SK-N-SH (cell line): ENCODE measurements at regions not wholly inside any gene's neighbourhood (a gene's known extent, or its start where the extent isn't known, plus 50 kb on each side); places are given as distances from the start of the nearest gene placed in this dataset.

Experiments
- CTCF ChIA-PET: fragments of 300-600, 350-600 bp; formaldehyde crosslinking; extraction: SDS; loops from one replicate; lab custom pipeline; 2021; lab: Yijun Ruan, JAX
- POLR2A ChIA-PET: fragments of 350-600 bp; sonication (Branson Sonifier 250); formaldehyde crosslinking; extraction: SDS; loops from one replicate; lab custom pipeline; 2020; ENCODE audit warnings: antibody characterized with exemption, inconsistent platforms; lab: Yijun Ruan, JAX
- DNase-seq: peaks from one replicate; pipeline ENCODE4 v3.0.0; 2012
- H2AFZ ChIP-seq: fragments of 200-600 bp; sonication (generic); 2 replicates; pipeline ENCODE4 v1.8.1; 2016; ENCODE audit warnings: antibody characterized with exemption, mild to moderate bottlenecking, low read depth
- H3F3A ChIP-seq: fragments of 200-600 bp; sonication (generic); replicated peaks from 2 replicates; pipeline ENCODE3; 2016; ENCODE audit warnings: antibody characterized with exemption, mild to moderate bottlenecking; ENCODE audit not compliant: insufficient read depth
- H3K27ac ChIP-seq, 2 experiments: fragments of 200-500 bp in 1 of 2; fragments of 200-600 bp in 1 of 2; sonication (Bioruptor generic) in 1 of 2; sonication (generic), shearing (Covaris generic) in 1 of 2; 2 replicates each; pipeline versions ENCODE4 v1.5.1 to v1.6.1; 2014 to 2016; ENCODE audit warnings: low read depth in 2 of 2, inconsistent platforms in 1 of 2, low read length in 1 of 2, mild to moderate bottlenecking in 1 of 2, mixed read lengths in 1 of 2
- H3K27me3 ChIP-seq: fragments of 200-600 bp; sonication (generic), shearing (Covaris generic); 2 replicates; pipeline ENCODE4 v1.6.1; 2016; ENCODE audit warnings: mixed run types; ENCODE audit not compliant: insufficient read depth
- H3K36me3 ChIP-seq, 2 experiments: fragments of 200-500 bp in 1 of 2; fragments of 200-600 bp in 1 of 2; sonication (Bioruptor generic) in 1 of 2; sonication (generic) in 1 of 2; replicated peaks in 1 of 2; 2 replicates each; pipeline versions ENCODE3 to v1.5.1; 2014 to 2016; ENCODE audit warnings: low read length in 1 of 2, mild to moderate bottlenecking in 1 of 2; ENCODE audit not compliant: insufficient read depth in 2 of 2, control insufficient read depth in 1 of 2
- H3K4me1 ChIP-seq, 2 experiments: fragments of 200-500 bp in 1 of 2; fragments of 200-600 bp in 1 of 2; sonication (Bioruptor generic) in 1 of 2; sonication (generic), shearing (Covaris generic) in 1 of 2; 2 replicates each; pipeline versions ENCODE4 v1.5.1 to v1.6.1; 2014 to 2016; ENCODE audit warnings: low read depth in 1 of 2, low read length in 1 of 2, mixed run types in 1 of 2; ENCODE audit not compliant: insufficient read depth in 2 of 2, control insufficient read depth in 1 of 2
- H3K4me2 ChIP-seq: fragments of 200-600 bp; sonication (generic), shearing (Covaris generic); 2 replicates; pipeline ENCODE4 v1.6.1; 2017; ENCODE audit warnings: mixed run types
- H3K4me3 ChIP-seq, 2 experiments: fragments of 200-500 bp in 1 of 2; fragments of 200-600 bp in 1 of 2; sonication (Bioruptor generic) in 1 of 2; sonication (generic), shearing (Covaris generic) in 1 of 2; 2 replicates each; pipeline versions ENCODE4 v1.5.1 to v1.8.1; 2014 to 2016; ENCODE audit warnings: low read depth in 2 of 2, inconsistent platforms in 1 of 2, low read length in 1 of 2, mild to moderate bottlenecking in 1 of 2, mixed read lengths in 1 of 2, moderate library complexity in 1 of 2
- H3K79me2 ChIP-seq: fragments of 200-600 bp; sonication (generic); 2 replicates; pipeline ENCODE4 v1.8.1; 2017; ENCODE audit warnings: mild to moderate bottlenecking; ENCODE audit not compliant: insufficient read depth
- H3K9ac ChIP-seq: fragments of 200-600 bp; sonication (generic); 2 replicates; pipeline ENCODE4 v1.6.1; 2017; ENCODE audit warnings: mixed run types
- H3K9me2 ChIP-seq: fragments of 200-600 bp; sonication (generic); 2 replicates; pipeline ENCODE4 v1.6.1; 2017; ENCODE audit warnings: mixed run types
- H3K9me3 ChIP-seq: fragments of 200-600 bp; sonication (generic); 2 replicates; pipeline ENCODE4 v1.6.1; 2017; ENCODE audit warnings: mixed run types, mild to moderate bottlenecking, moderate library complexity
- H4K20me1 ChIP-seq: fragments of 200-600 bp; sonication (generic); 2 replicates; pipeline ENCODE4 v1.6.1; 2017; ENCODE audit warnings: mild to moderate bottlenecking, mixed run types; ENCODE audit not compliant: insufficient read depth
- EP300 ChIP-seq, 2 experiments: IDR thresholded peaks; 2 replicates each; pipeline versions ENCODE4 v1.4.0 to v1.6.1; 2012; ENCODE audit warnings: borderline replicate concordance in 1 of 2, low read depth in 1 of 2, low read length in 1 of 2
- EZH2phosphoT487 ChIP-seq: fragments of 200-600 bp; sonication (generic); IDR thresholded peaks from 2 replicates; pipeline ENCODE4 v1.6.1; 2017; ENCODE audit warnings: low read depth, mixed run types, mild to moderate bottlenecking, antibody characterized with exemption, moderate library complexity, borderline replicate concordance
- FOXM1 ChIP-seq: IDR thresholded peaks from 2 replicates; pipeline ENCODE4 v1.4.0; 2012; ENCODE audit warnings: low read depth, mild to moderate bottlenecking
- GABPA ChIP-seq: IDR thresholded peaks from 2 replicates; pipeline ENCODE4 v1.4.0; 2012; ENCODE audit warnings: low read depth, mild to moderate bottlenecking
- MEF2A ChIP-seq: IDR thresholded peaks from 2 replicates; pipeline ENCODE4 v1.4.0; 2012; ENCODE audit warnings: low read depth, borderline replicate concordance
- NRF1 ChIP-seq: IDR thresholded peaks from 2 replicates; pipeline ENCODE4 v1.6.1; 2012; ENCODE audit warnings: low read depth, mild to moderate bottlenecking, low read length
- RAD21 ChIP-seq: IDR thresholded peaks from 2 replicates; pipeline ENCODE4 v1.6.1; 2012; ENCODE audit warnings: mild to moderate bottlenecking, low read length
- RFX5 ChIP-seq: IDR thresholded peaks from 2 replicates; pipeline ENCODE4 v1.6.1; 2012; ENCODE audit warnings: mild to moderate bottlenecking, improper control_type of control experiment, low read length
- RXRA ChIP-seq: IDR thresholded peaks from 2 replicates; pipeline ENCODE4 v1.4.0; 2012; ENCODE audit warnings: low read depth, mild to moderate bottlenecking, borderline replicate concordance
- USF2 ChIP-seq: fragments of 150-350 bp; IDR thresholded peaks from 2 replicates; pipeline ENCODE4 v1.6.1; 2017; ENCODE audit warnings: antibody characterized with exemption, low read length, low read depth, borderline replicate concordance
- ZBTB33 ChIP-seq: IDR thresholded peaks from 2 replicates; pipeline ENCODE4 v1.4.0; 2012; ENCODE audit warnings: low read depth, borderline replicate concordance
- WGBS: methylation state at CpG from one replicate; pipeline ENCODE4 v1.1.6; 2017; ENCODE audit warnings: low lambda C conversion rate; 5-methylcytosine and 5-hydroxymethylcytosine counted together
- TF ChIP-seq, protein P1 (sequence below): IDR thresholded peaks from 2 replicates; pipeline ENCODE4; 2012
- TF ChIP-seq, protein P2 (sequence below): IDR thresholded peaks from 2 replicates; pipeline ENCODE4 v1.4.0; 2012; ENCODE audit warnings: low read depth

- TF ChIP-seq EZH2phosphoT487 (no peak), FOXM1 (no peak), ZBTB33 (no peak), MEF2A (no peak), NRF1 (no peak)
- TF ChIP-seq, protein P1, sequence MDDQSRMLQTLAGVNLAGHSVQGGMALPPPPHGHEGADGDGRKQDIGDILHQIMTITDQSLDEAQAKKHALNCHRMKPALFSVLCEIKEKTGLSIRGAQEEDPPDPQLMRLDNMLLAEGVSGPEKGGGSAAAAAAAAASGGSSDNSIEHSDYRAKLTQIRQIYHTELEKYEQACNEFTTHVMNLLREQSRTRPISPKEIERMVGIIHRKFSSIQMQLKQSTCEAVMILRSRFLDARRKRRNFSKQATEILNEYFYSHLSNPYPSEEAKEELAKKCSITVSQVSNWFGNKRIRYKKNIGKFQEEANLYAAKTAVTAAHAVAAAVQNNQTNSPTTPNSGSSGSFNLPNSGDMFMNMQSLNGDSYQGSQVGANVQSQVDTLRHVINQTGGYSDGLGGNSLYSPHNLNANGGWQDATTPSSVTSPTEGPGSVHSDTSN = no peak
Measured at GRCh38 chr21:27306206-27306605, 339.3 kb upstream of the ADAMTS5 start (continued).

DNA sequence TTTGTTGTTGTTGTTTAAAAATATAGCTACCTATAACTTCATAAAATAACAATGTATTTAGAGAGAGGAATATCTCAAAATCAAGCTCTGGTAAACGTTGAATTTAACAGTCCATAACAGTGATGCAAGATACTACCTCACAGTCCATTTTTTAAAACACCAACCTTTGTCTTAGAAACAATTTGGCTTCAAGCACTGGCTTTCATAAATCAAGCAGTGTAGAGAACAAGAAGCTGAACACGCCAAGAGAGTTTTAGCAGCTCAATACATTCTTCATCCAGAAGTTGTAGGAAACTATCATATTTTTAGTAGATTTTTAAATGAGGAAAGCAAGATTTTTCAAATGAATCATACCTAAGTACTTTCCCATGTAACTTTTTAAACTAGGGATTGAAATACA, 334.3 kb upstream of the ADAMTS5 start:
- Histone ChIP-seq H3K4me1 (no peaks in the 10 kb centered on the region), H3K4me3 (no peak overlapping the region), H4K20me1 (no peaks in the 10 kb centered on the region), H3K36me3 (no peaks in the 10 kb centered on the region), H3K79me2 (no peaks in the 10 kb centered on the region), H3K4me2 (no peak overlapping the region), H3K27ac (no peak overlapping the region), H3K27me3 (no peaks in the 10 kb centered on the region), H3K9ac (no peak overlapping the region), H3F3A (no peaks in the 10 kb centered on the region), H2AFZ (no peak overlapping the region), H3K9me3 (no peaks in the 10 kb centered on the region), H3K9me2 (no peaks in the 10 kb centered on the region)
- ChIA-PET CTCF (interaction anchor here (1.4 kb wide), 1 partner anchor 17 kb away, joined by 3 read pairs; no protein-coding TSS in a partner anchor), POLR2A (no interaction called here)
- no peak for DNase-seq
- WGBS = 58% methylated on average over 2 of the region's 2 CpGs
- no peak for TF ChIP-seq RAD21
- no peak for TF ChIP-seq EP300 (IDR thresholded peaks at IDR 0.05; ENCODE audit: borderline replicate concordance in 1 of 2, low read depth in 1 of 2, low read length in 1 of 2)
- TF ChIP-seq, all 33 proteins: peak for 0

DNA sequence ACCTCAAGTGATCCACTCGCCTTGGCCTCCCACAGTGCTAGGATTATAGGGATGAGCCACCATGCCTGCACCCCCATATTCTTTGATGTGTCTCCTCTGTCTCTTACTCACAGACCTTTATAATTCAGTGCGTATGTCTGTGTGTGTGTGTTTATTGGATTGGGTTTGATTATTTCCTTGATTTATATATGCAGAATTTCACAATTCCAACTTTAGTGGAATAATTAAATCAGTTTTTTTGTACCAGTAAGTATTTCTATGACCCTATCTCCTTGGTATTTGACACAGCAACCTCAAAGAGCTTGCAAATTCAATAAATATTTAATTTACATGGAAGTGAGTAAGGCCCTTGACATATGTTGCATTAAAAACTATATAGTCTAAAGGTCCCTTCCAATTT, 333.9 kb upstream of the ADAMTS5 start:
- no peak overlapping the region for H3K9ac ChIP-seq
- no peaks in the 10 kb centered on the region for H3F3A ChIP-seq
- TF ChIP-seq GABPA (no peak), RXRA (no peak), RAD21 (no peak), ZBTB33 (no peak), USF2 (no peak), NRF1 (no peak), RFX5 (no peak), FOXM1 (no peak)
- TF ChIP-seq, protein P2, sequence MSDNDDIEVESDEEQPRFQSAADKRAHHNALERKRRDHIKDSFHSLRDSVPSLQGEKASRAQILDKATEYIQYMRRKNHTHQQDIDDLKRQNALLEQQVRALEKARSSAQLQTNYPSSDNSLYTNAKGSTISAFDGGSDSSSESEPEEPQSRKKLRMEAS = no peak
- H3K9me2 ChIP-seq = no peaks in the 10 kb centered on the region
- ChIA-PET POLR2A (no interaction called here), CTCF (no interaction called here)
- no peaks in the 10 kb centered on the region; the same call in 1 of the 2 replicates for H3K9me3 ChIP-seq
- H3K36me3 ChIP-seq = no peaks in the 10 kb centered on the region
- H3K27me3 ChIP-seq = no peaks in the 10 kb centered on the region
- no peaks in the 10 kb centered on the region for H3K79me2 ChIP-seq
- H3K4me2 ChIP-seq = no peak overlapping the region
- H4K20me1 ChIP-seq = no peaks in the 10 kb centered on the region
- DNase-seq = no peak
- no peak overlapping the region for H3K27ac ChIP-seq
- H2AFZ ChIP-seq = no peak overlapping the region
- 64% methylated on average over 2 of the region's 2 CpGs for WGBS
- H3K4me3 ChIP-seq = no peak overlapping the region
- H3K4me1 ChIP-seq = no peaks in the 10 kb centered on the region
